C4-2B (cell line): ENCODE measurements at regions not wholly inside any gene's neighbourhood (a gene's known extent, or its start where the extent isn't known, plus 50 kb on each side); places are given as distances from the start of the nearest gene placed in this dataset.

ENCODE experiments used
- ZFX ChIP-seq: fragments of 450-650 bp; IDR thresholded peaks from 2 replicates; pipeline ENCODE4 v1.6.1; 2017
- TF ChIP-seq, protein P1 (sequence below): fragments of 450-650 bp; conservative IDR thresholded peaks from 2 replicates; pipeline ENCODE4 v1.5.1; 2017; ENCODE audit warnings: mild to moderate bottlenecking

DNA sequence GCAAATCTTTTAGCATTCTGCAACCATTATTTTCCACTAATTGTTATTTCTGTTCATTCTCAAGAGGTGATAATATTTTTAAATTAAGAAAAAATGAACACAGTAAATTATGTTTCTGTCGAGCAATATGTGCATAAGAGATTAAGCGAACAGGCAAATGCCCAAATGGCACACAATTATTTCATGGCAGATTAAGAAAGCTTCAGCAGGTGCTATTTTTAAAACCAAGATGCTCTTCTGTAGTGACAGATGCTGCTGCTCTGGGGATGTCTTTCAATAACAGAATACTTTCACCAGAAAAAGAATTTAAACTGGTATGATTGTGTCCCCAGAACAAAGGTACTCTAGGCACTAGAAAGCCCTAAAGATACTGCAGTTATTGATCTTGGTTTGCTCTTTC is 412.7 kb upstream of the SORCS1 start:
- TF ChIP-seq, protein P1, sequence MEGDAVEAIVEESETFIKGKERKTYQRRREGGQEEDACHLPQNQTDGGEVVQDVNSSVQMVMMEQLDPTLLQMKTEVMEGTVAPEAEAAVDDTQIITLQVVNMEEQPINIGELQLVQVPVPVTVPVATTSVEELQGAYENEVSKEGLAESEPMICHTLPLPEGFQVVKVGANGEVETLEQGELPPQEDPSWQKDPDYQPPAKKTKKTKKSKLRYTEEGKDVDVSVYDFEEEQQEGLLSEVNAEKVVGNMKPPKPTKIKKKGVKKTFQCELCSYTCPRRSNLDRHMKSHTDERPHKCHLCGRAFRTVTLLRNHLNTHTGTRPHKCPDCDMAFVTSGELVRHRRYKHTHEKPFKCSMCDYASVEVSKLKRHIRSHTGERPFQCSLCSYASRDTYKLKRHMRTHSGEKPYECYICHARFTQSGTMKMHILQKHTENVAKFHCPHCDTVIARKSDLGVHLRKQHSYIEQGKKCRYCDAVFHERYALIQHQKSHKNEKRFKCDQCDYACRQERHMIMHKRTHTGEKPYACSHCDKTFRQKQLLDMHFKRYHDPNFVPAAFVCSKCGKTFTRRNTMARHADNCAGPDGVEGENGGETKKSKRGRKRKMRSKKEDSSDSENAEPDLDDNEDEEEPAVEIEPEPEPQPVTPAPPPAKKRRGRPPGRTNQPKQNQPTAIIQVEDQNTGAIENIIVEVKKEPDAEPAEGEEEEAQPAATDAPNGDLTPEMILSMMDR = no peak
- no peak for TF ChIP-seq ZFX
